Progenitor cell of endocrine pancreas (in vitro differentiated cells): ENCODE measurements at regions not wholly inside any gene's neighbourhood (a gene's known extent, or its start where the extent isn't known, plus 50 kb on each side); places are given as distances from the start of the nearest gene placed in this dataset.

ENCODE experiments used
- DNase-seq: peaks from one replicate; pipeline ENCODE4 v3.0.0; 2021; ENCODE audit warnings: low spot score; ENCODE audit not compliant: unreplicated experiment
- H3K27ac Mint-ChIP-seq: 2 replicates; pipeline ENCODE4 v1.8.0; 2021; ENCODE audit warnings: mild to moderate bottlenecking, moderate library complexity, mixed read lengths
- H3K27me3 Mint-ChIP-seq: 2 replicates; pipeline ENCODE4 v1.8.0; 2021; ENCODE audit warnings: mixed read lengths
- H3K36me3 Mint-ChIP-seq: 2 replicates; pipeline ENCODE4 v1.8.0; 2022; ENCODE audit warnings: mixed read lengths; ENCODE audit not compliant: insufficient read depth
- H3K4me1 Mint-ChIP-seq: 2 replicates; pipeline ENCODE4 v1.8.0; 2021; ENCODE audit warnings: low read depth, mixed read lengths
- H3K4me3 Mint-ChIP-seq: 2 replicates; pipeline ENCODE4 v1.8.0; 2021; ENCODE audit warnings: low read depth, mild to moderate bottlenecking, moderate library complexity, mixed read lengths
- H3K9me3 Mint-ChIP-seq: 2 replicates; pipeline ENCODE4 v1.8.0; 2021; ENCODE audit warnings: low read depth, mixed read lengths
- TF ChIP-seq, protein P1 (sequence below): fragments of 200-600 bp; sonication (generic); IDR thresholded peaks from one replicate; pipeline ENCODE4 v1.5.0; 2021; ENCODE audit warnings: antibody characterized with exemption, mild to moderate bottlenecking; ENCODE audit not compliant: unreplicated experiment

DNA sequence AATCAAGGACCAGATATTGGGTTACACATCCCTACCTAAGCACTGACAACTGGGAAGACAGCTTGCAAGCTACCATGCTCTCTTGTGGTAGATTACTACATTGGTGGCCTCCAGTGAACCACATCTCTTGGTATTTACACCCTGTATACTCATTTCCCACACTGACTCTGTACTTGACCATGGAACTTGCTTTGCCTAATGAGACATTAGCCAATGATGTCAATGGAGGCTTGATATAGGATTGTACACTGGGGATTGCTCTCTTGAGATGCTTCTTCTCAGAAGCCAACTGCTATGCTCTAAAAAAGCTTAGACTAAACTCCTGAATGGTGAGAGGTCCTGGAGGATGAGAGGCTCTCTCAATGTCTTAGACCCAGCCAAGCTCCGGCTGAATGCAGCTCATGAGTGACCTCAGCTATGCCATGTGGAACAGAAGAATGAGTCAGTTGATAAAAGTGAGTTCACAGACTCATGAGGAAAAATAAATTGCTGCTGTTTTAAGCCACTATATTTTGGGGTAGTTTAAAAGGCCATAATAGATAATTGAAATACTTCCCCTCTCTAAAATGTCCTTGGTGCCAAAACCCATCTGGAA, 61.5 kb upstream of the GALNT15 start:
- Mint-ChIP-seq H3K9me3 (no peaks in the 10 kb centered on the region), H3K4me1 (no peaks in the 10 kb centered on the region), H3K27ac (no peak overlapping the region), H3K36me3 (no peaks in the 10 kb centered on the region), H3K27me3 (no peaks in the 10 kb centered on the region), H3K4me3 (no peak overlapping the region)
- TF ChIP-seq, protein P1, sequence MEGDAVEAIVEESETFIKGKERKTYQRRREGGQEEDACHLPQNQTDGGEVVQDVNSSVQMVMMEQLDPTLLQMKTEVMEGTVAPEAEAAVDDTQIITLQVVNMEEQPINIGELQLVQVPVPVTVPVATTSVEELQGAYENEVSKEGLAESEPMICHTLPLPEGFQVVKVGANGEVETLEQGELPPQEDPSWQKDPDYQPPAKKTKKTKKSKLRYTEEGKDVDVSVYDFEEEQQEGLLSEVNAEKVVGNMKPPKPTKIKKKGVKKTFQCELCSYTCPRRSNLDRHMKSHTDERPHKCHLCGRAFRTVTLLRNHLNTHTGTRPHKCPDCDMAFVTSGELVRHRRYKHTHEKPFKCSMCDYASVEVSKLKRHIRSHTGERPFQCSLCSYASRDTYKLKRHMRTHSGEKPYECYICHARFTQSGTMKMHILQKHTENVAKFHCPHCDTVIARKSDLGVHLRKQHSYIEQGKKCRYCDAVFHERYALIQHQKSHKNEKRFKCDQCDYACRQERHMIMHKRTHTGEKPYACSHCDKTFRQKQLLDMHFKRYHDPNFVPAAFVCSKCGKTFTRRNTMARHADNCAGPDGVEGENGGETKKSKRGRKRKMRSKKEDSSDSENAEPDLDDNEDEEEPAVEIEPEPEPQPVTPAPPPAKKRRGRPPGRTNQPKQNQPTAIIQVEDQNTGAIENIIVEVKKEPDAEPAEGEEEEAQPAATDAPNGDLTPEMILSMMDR = no peak
- DNase-seq = no peak

DNA sequence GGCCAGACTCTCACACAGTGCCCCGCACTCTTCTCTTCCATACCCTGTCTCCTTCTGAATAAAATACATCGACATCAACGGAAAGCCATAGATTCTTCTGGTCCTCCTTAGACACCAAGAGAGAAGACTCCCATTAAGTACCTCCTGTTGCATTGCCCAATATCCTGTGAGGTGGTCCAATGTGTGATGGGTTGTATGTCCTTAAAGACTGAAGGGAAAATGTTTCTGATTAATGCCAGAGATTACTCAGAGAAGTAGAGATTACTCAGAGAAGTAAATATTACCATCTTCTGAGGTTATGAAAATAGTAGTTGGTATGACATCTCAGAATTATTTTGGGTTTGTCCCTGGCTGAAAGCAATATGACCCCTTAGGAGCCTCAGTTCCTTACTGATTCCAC, 60.8 kb upstream of the GALNT15 start:
- Mint-ChIP-seq H3K27me3 (no peaks in the 10 kb centered on the region), H3K36me3 (no peaks in the 10 kb centered on the region), H3K9me3 (no peaks in the 10 kb centered on the region), H3K4me3 (no peak overlapping the region), H3K4me1 (no peaks in the 10 kb centered on the region), H3K27ac (no peak overlapping the region)
- no peak for DNase-seq
- TF ChIP-seq, protein P1 = no peak

DNA sequence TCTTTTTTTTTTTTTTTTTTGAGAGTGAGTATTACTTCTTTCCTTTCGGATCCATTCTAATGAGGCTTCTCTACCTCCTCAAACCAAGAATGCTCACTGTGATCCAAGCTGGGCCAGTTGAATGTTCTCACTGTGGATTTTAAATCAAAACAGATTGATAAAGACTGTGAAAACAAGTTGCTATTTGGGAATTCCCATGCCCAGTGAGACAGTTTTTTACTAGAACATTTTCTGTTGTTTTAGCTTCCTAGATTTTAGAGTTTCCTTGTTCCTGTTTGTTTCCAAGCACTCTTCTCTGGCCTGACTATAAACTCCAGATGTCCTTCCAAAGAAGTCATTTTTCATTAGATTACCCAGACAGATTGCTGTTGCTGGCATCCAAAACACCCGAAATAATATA, 60.1 kb upstream of the GALNT15 start:
- H3K4me3 Mint-ChIP-seq = no peak overlapping the region
- H3K9me3 Mint-ChIP-seq = no peaks in the 10 kb centered on the region
- DNase-seq = no peak
- H3K36me3 Mint-ChIP-seq = no peaks in the 10 kb centered on the region
- TF ChIP-seq, protein P1 = no peak
- no peak overlapping the region for H3K27ac Mint-ChIP-seq
- no peaks in the 10 kb centered on the region for H3K4me1 Mint-ChIP-seq
- H3K27me3 Mint-ChIP-seq = no peaks in the 10 kb centered on the region

DNA sequence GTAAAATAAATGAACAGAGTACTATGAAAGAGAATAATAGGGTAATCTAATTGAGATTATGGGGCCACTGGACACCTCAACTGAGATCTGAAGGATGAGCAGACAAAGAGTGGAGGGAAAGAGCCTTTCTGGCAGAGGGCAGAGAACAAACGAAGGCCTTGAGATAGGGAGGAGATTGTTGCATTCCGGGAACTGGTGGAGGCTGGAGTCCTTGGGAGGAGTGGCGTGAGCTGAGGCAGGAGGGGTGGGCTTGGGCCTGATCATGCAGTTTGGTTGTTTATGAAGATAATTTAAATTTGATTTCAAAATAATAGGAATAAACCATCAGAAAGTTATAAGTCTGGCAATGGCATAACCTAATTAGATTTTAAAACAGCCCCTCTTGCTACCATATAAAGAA, 59.5 kb upstream of the GALNT15 start:
- H3K9me3 Mint-ChIP-seq = no peaks in the 10 kb centered on the region
- TF ChIP-seq, protein P1 = no peak
- H3K4me1 Mint-ChIP-seq = no peaks in the 10 kb centered on the region
- H3K4me3 Mint-ChIP-seq = no peak overlapping the region
- no peaks in the 10 kb centered on the region for H3K36me3 Mint-ChIP-seq
- no peaks in the 10 kb centered on the region for H3K27me3 Mint-ChIP-seq
- H3K27ac Mint-ChIP-seq = no peak overlapping the region
- DNase-seq = no peak

DNA sequence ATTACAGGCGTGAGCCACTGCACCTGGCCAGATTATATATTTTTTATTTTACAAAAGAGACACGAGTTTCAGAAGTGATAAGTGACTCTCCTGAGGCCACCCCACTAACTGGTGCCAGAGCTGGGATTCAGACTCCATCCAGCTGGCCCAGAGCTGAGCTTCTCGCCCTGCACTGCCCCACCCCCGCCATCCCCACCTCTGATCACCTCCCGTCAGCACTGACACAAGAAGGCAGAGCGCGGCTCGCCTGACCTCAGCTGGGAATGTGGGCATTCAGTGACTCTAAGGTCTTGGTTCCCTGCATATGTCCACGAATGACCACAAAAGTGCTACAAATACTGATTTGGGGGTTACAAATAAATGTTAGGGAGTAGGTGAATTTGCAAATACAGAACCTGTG, 56.1 kb upstream of the GALNT15 start:
- no peak overlapping the region for H3K4me3 Mint-ChIP-seq
- DNase-seq = no peak
- no peak overlapping the region for H3K27ac Mint-ChIP-seq
- H3K36me3 Mint-ChIP-seq = no peaks in the 10 kb centered on the region
- H3K9me3 Mint-ChIP-seq = no peaks in the 10 kb centered on the region
- no peaks in the 10 kb centered on the region for H3K27me3 Mint-ChIP-seq
- TF ChIP-seq, protein P1 = no peak
- peaks cover 6% of the 10 kb centered on the region for H3K4me1 Mint-ChIP-seq
